Epithelial cell of proximal tubule (primary cell): ENCODE measurements at regions not wholly inside any gene's neighbourhood (a gene's known extent, or its start where the extent isn't known, plus 50 kb on each side); places are given as distances from the start of the nearest gene placed in this dataset.
"Not testable (repeated sequence)": the region's sequence is repeated elsewhere in the genome, so short reads cannot be mapped to it uniquely, and the experiment has no call there.

ENCODE experiments used
- DNase-seq: peaks from one replicate; pipeline ENCODE4 v3.0.0-alpha.2; 2011; ENCODE audit warnings: low read depth
- H3K4me3 ChIP-seq: 2 replicates; pipeline ENCODE4 v1.5.1; 2011; ENCODE audit warnings: low read depth, mild to moderate bottlenecking, low read length
- TF ChIP-seq, protein P1 (sequence below): conservative IDR thresholded peaks from 2 replicates; pipeline ENCODE4 v1.5.1; 2012; ENCODE audit warnings: low read depth, mild to moderate bottlenecking, low read length

DNA sequence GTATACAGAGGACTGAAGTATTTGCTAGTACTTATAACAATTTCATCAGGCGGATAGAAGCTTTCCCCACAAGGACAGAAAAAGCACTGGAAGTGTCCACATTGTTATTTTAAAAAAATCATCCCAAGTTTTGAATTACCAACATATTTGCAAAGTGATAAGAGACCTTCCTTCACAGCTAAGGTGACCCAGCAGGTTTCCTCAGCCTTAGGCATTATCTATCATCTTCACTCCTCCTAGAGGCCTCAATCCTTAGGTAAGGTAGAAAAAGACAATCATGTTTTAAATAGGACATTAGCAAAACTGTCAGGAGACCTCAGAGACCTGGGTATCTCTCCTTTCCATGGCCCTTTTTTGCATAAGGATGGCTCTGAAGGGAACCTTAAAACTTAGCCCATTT, 72.5 kb upstream of the CHD6 start:
- no peak overlapping the region for H3K4me3 ChIP-seq
- TF ChIP-seq, protein P1, sequence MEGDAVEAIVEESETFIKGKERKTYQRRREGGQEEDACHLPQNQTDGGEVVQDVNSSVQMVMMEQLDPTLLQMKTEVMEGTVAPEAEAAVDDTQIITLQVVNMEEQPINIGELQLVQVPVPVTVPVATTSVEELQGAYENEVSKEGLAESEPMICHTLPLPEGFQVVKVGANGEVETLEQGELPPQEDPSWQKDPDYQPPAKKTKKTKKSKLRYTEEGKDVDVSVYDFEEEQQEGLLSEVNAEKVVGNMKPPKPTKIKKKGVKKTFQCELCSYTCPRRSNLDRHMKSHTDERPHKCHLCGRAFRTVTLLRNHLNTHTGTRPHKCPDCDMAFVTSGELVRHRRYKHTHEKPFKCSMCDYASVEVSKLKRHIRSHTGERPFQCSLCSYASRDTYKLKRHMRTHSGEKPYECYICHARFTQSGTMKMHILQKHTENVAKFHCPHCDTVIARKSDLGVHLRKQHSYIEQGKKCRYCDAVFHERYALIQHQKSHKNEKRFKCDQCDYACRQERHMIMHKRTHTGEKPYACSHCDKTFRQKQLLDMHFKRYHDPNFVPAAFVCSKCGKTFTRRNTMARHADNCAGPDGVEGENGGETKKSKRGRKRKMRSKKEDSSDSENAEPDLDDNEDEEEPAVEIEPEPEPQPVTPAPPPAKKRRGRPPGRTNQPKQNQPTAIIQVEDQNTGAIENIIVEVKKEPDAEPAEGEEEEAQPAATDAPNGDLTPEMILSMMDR = no peak
- DNase-seq = no peak

GRCh38 chr20:41686961-41687360, 68.8 kb upstream of the CHD6 start:
- DNase-seq = no peak
- TF ChIP-seq, protein P1 = no peak
- H3K4me3 ChIP-seq = no peak overlapping the region

- DNase-seq, H3K4me3 ChIP-seq: not testable (repeated sequence)
Observed at GRCh38 chr20:41685145-41685544, 67.0 kb upstream of the CHD6 start.

- H3K4me3 ChIP-seq = no peak overlapping the region
- TF ChIP-seq, protein P1 = no peak
- DNase-seq = no peak
Observed at GRCh38 chr20:41678799-41679198, 60.6 kb upstream of the CHD6 start.

DNA sequence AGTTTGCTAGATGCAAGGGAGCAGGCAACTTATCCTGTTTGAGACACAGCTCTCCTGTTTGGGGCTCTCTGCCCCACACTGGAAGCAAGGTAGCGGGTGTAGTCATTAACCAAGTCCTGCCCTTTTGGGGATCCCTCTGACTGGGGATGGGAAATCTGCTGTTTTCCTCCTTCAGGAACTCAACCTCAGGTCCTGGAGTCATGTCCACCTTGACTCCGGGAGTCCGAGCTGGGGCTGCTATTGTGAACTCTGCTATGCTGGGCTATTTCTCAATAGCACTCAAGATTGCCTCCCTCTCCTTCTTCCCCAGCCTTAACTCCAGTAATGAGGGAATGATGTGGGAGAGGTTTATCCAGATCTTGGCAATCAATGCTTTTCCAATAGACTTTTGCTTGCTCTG, 54.1 kb upstream of the CHD6 start:
- H3K4me3 ChIP-seq = no peak overlapping the region
- TF ChIP-seq, protein P1 = no peak
- no peak for DNase-seq

DNA sequence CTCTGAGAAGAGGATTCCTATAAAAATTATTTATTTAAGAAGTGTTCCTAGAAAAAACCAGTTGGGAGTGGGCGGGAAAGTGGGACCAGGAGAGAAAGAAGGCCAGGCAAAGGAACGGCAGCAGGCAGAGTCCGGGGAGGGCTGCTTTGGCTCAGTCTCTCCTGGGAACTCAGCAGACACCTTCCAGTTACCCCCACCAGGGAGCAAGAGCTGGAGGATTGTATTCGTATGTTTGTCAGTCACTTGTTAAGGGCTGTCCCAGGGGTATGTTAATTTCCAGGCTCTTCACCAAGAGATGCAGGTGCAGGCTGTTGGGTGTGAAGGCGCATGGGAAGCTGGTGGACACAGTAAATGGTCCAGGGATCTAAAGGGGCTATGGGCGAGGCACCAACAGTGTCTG, 53.0 kb upstream of the CHD6 start:
- H3K4me3 ChIP-seq = no peak overlapping the region
- no peak for DNase-seq
- TF ChIP-seq, protein P1 = no peak

- TF ChIP-seq, protein P1 = no peak
- no peak for DNase-seq
- no peak overlapping the region for H3K4me3 ChIP-seq
Observed at GRCh38 chr20:41670631-41671030, 52.5 kb upstream of the CHD6 start.

GRCh38 chr20:41669708-41670263, 51.6 kb upstream of the CHD6 start:
- H3K4me3 ChIP-seq = no peak overlapping the region
- TF ChIP-seq, protein P1 = no peak
- DNase-seq = no peak
